ENCODE measurements at regions not wholly inside any gene's neighbourhood (a gene's known extent, or its start where the extent isn't known, plus 50 kb on each side); places are given as distances from the start of the nearest gene placed in this dataset.

DNA sequence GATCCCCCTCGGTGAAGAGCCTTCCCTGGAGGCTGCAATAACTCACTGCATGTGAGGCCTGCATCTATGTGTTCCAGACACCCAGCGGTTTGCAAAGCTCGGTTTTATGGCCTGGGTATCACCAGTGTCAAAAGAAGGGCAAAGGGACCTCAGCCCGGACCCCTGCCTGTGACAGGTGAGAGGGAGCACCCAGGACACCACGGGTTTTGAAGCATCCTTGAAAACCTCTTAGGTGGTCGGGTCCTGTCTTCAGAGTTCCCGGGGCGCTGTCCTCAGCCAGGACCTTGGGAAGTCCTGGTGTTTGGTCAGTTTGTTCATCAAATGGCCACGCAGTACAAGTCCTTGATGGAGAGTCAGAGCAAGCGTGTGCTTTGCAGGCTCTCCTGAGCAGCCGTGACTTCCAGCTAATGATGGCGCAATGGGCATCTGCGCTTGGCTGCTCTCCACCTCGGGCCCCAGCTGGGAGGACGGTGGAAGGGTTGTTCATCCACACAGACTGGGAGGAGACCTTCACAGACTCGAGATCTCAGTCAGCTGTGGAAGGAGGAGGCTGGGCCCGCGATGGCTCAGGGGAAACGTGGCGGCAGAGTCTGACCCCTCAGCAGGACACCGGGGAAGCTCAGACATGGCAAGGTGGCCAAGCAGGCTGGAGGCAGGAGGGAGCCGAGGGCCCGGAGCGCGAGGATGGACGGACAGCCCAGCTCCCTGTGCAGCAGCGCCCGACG lies 113.1 kb upstream of the GPC1 start:
- 75 to 86% methylated on average over 29 of the region's 29 CpGs for WGBS, 2 donors
- no peak for TF ChIP-seq CTCF (IDR thresholded peaks at IDR 0.05; ENCODE audit: control extremely low read depth, extremely low read depth)
- Histone ChIP-seq H3K27me3 (ENCODE audit: control insufficient read depth in 3 of 3, insufficient read depth in 3 of 3, low read length in 2 of 3) (no peaks in the 10 kb centered on the region), H3K4me1 (ENCODE audit: control insufficient read depth in 5 of 5, insufficient read depth in 5 of 5, low read length in 5 of 5) (peaks cover 0 to 9% (median 4%) of the 10 kb centered on the region in 5 donors), H3K9ac (ENCODE audit: insufficient read depth in 1 of 2, low read length in 2 of 2) (no peak overlapping the region), H3K4me3 (no peak overlapping the region), H3K27ac (ENCODE audit: low read depth in 1 of 2, low read length in 1 of 2) (no peak overlapping the region), H3K9me3 (ENCODE audit: control insufficient read depth in 4 of 4, insufficient read depth in 3 of 4, low read length in 3 of 4) (no peaks in the 10 kb centered on the region), H3K36me3 (ENCODE audit: control insufficient read depth in 4 of 4, insufficient read depth in 4 of 4, low read length in 4 of 4) (no peaks in the 10 kb centered on the region)
- ATAC-seq (ENCODE audit: insufficient read depth, low FRiP score): no peak
- peak in 2 of 3 donors; percentile 18 to 32 for DNase-seq

- Histone ChIP-seq H3K36me3 (ENCODE audit: control insufficient read depth in 4 of 4, insufficient read depth in 4 of 4, low read length in 4 of 4) (no peaks in the 10 kb centered on the region), H3K4me1 (ENCODE audit: control insufficient read depth in 5 of 5, insufficient read depth in 5 of 5, low read length in 5 of 5) (peaks cover 0 to 9% (median 4%) of the 10 kb centered on the region in 5 donors), H3K9me3 (ENCODE audit: control insufficient read depth in 4 of 4, insufficient read depth in 3 of 4, low read length in 3 of 4) (no peaks in the 10 kb centered on the region), H3K27me3 (ENCODE audit: control insufficient read depth in 3 of 3, insufficient read depth in 3 of 3, low read length in 2 of 3) (no peaks in the 10 kb centered on the region), H3K9ac (ENCODE audit: insufficient read depth in 1 of 2, low read length in 2 of 2) (no peak overlapping the region), H3K4me3 (no peak overlapping the region), H3K27ac (ENCODE audit: low read depth in 1 of 2, low read length in 1 of 2) (no peak overlapping the region)
- WGBS, 2 donors: 83 to 84% methylated on average over 25 of the region's 25 CpGs
- TF ChIP-seq CTCF (IDR thresholded peaks at IDR 0.05; ENCODE audit: control extremely low read depth, extremely low read depth): no peak
- ATAC-seq (ENCODE audit: insufficient read depth, low FRiP score) (no peak), DNase-seq (no peak)
These were observed 112.5 kb upstream of the GPC1 start for GRCh38 chr2:240322991-240323390.

DNA sequence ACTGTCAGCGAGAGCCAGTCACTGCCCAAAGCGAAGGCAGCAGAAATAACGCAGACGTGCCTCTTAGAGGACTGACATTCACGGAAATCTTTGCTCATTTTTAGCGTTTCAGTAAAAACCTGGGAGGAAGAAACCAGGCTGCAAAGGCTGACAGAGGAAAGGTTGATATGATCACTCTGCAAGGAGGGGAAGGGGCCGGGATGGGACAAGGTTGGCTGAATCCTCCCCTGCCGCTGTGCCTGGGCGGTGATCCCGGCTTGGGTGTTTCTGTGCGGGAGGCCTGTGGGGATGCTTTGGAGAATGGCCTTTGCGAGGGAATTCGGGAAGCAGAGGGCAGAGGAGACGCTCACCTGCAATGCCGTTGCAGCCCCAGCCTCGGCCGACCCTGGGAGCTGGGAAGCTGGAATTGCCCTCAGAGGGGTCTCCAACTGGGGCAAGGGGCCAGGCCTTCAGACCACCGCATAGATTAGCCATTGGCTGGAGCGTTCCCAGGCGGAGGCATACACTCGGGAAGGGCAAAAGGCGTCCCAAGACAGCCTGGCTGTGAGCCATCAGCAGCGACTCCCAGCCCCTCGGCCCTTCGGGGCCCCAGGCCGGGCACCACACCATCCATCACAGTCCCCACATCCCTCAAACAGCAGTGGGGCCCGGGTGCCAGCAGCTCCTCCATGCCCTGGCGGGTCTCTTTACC lies 111.7 kb upstream of the GPC1 start:
- 78 to 89% methylated on average over 28 of the region's 28 CpGs for WGBS, 2 donors

More for the DNA sequence above, 111.7 kb upstream of the GPC1 start:
- no peak overlapping the region for H3K27ac ChIP-seq (ENCODE audit: low read depth in 1 of 2, low read length in 1 of 2)
- no peak overlapping the region for H3K9ac ChIP-seq (ENCODE audit: insufficient read depth in 1 of 2, low read length in 2 of 2)
- no peaks in the 10 kb centered on the region for H3K36me3 ChIP-seq (ENCODE audit: control insufficient read depth in 4 of 4, insufficient read depth in 4 of 4, low read length in 4 of 4)
- ATAC-seq (ENCODE audit: insufficient read depth, low FRiP score): no peak
- H3K4me1 ChIP-seq (ENCODE audit: control insufficient read depth in 5 of 5, insufficient read depth in 5 of 5, low read length in 5 of 5): peaks cover 0 to 9% (median 4%) of the 10 kb centered on the region in 5 donors
- no peaks in the 10 kb centered on the region for H3K27me3 ChIP-seq (ENCODE audit: control insufficient read depth in 3 of 3, insufficient read depth in 3 of 3, low read length in 2 of 3)
- DNase-seq: no peak
- no peak for TF ChIP-seq CTCF (IDR thresholded peaks at IDR 0.05; ENCODE audit: control extremely low read depth, extremely low read depth)
- H3K9me3 ChIP-seq (ENCODE audit: control insufficient read depth in 4 of 4, insufficient read depth in 3 of 4, low read length in 3 of 4): no peaks in the 10 kb centered on the region
- H3K4me3 ChIP-seq: no peak overlapping the region

All from lung (tissue), 11 donors.